ENCODE measurements at regions not wholly inside any gene's neighbourhood (a gene's known extent, or its start where the extent isn't known, plus 50 kb on each side); places are given as distances from the start of the nearest gene placed in this dataset.

DNA sequence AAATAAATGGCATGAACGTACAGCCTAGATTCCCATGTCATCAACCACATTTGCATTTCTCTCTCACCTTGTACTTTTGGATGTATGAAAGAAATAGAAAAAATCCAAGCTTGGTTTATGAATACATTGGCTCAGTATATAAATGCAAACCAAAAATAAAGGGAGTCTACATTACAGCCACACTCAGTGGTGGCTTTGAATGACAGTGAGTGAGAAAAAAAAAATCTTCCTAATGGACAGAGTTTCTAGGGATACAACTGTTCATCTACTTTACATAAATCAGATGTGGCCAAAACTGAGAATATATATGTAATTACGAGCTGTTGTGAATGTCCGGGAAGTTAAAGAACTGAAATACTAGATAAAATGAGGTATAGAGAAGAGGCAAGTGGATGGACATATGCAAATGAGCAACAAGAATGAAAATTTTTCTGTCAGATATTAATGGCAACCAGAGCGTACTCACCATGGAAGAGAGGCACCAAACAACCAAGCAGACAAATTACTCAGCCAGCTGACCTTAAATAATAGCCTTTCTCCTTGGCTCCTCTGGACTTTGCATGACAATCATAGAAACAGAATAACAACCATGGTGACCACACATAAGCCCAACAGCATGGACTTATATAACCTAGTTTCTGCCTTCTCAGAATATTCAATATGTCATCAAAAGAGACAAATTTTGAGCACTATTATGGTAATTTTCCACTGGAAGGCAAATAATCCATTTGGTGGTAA is 1305.8 kb downstream of the OTOL1 start:
- intact Hi-C loops (cut with DNase I): no loop called here
- DNase-seq (no peak), ATAC-seq (no peak)

DNA sequence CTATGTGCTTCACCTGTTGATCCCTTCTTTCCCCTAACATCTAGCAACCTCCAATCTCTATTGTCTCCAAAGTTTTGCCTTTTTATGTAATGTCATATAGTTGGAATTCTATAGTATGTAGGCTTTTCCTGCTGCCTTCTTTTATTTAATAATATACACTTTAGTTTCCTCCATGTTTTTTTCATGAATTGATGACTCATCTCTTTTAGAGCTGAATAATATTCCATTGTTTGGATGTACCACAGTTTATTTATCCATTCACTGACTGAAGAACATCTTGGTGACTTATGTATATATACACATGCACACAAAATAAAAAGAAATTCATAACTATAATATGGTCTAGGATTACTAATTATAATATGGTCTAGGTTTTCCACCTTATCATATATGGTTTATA is 1314.2 kb downstream of the OTOL1 start:
- H3K4me3 ChIP-seq: no peak overlapping the region
- H3K4me1 ChIP-seq: no peaks in the 10 kb centered on the region
- intact Hi-C loops (cut with DNase I): no loop called here
- TF ChIP-seq, protein P1, sequence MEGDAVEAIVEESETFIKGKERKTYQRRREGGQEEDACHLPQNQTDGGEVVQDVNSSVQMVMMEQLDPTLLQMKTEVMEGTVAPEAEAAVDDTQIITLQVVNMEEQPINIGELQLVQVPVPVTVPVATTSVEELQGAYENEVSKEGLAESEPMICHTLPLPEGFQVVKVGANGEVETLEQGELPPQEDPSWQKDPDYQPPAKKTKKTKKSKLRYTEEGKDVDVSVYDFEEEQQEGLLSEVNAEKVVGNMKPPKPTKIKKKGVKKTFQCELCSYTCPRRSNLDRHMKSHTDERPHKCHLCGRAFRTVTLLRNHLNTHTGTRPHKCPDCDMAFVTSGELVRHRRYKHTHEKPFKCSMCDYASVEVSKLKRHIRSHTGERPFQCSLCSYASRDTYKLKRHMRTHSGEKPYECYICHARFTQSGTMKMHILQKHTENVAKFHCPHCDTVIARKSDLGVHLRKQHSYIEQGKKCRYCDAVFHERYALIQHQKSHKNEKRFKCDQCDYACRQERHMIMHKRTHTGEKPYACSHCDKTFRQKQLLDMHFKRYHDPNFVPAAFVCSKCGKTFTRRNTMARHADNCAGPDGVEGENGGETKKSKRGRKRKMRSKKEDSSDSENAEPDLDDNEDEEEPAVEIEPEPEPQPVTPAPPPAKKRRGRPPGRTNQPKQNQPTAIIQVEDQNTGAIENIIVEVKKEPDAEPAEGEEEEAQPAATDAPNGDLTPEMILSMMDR (IDR thresholded peaks at IDR 0.05): no peak
- DNase-seq (no peak), ATAC-seq (no peak)
- H3K27ac ChIP-seq: no peak overlapping the region
- no peaks in the 10 kb centered on the region for H3K27me3 ChIP-seq (ENCODE audit: low read depth)
- H3K9me3 ChIP-seq: no peaks in the 10 kb centered on the region
- H3K36me3 ChIP-seq: no peaks in the 10 kb centered on the region

More for the DNA sequence above, 1305.8 kb downstream of the OTOL1 start:
- no peak overlapping the region for H3K4me3 ChIP-seq
- H3K27ac ChIP-seq: no peak overlapping the region
- H3K9me3 ChIP-seq: no peaks in the 10 kb centered on the region
- H3K4me1 ChIP-seq: no peaks in the 10 kb centered on the region
- H3K36me3 ChIP-seq: no peaks in the 10 kb centered on the region
- TF ChIP-seq, protein P1 (IDR thresholded peaks at IDR 0.05): no peak
- H3K27me3 ChIP-seq (ENCODE audit: low read depth): no peaks in the 10 kb centered on the region

DNA sequence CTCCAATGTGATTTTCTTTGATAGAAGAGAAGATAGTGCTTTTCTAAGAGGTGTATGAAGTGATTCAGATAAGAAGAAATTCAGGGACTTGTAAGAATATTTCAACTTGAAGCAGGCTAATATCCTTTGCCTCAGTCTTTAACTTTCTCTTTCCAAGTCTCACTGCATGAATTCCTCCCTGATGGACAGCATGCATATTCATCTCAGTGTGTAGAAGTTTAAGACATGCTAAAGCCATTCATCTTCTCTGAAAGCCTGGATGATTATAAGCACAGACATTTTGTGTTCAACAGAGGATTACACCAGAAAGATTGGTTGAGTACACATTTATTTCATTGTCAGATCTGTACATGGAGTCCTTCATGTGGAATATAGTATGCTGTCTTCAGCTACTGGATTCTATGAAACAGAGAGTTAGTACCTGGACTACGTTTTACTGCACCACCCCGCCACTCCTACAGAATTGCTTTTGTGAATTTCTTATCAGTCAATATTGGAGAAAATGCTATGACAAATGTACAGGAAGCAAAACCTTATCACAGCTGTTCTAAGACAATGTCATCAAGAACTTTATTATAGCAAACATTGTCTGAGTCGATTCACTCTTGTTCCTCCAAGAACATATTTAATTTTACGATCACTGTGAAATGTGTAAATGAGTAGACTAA is 1346.1 kb downstream of the OTOL1 start:
- H3K9me3 ChIP-seq: no peaks in the 10 kb centered on the region
- ATAC-seq (no peak), DNase-seq (no peak)
- no peaks in the 10 kb centered on the region for H3K27me3 ChIP-seq (ENCODE audit: low read depth)
- H3K27ac ChIP-seq: no peak overlapping the region
- H3K4me3 ChIP-seq: no peak overlapping the region
- TF ChIP-seq, protein P1 (IDR thresholded peaks at IDR 0.05): no peak
- intact Hi-C loops (cut with DNase I): no loop called here
- no peaks in the 10 kb centered on the region for H3K4me1 ChIP-seq
- no peaks in the 10 kb centered on the region for H3K36me3 ChIP-seq

DNA sequence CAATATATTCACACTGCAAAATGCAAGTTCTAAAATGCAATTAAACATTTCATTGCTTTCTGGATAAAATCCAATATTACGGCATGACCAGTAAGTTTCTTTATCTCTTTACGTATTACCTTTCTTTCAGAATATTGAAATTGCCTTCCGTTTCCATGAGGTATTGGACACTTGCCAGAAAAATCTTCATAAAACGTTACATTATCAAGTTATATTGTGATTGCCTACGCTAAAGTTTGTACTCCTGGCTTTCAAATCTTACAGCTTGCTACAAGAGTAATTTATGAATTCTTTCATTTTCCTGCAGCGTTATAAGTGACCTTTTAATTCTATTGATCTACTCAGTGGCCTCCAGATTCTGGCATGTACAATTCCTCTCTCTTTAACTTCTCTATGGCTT is 1349.3 kb downstream of the OTOL1 start:
- DNase-seq: no peak
- TF ChIP-seq, protein P1 (IDR thresholded peaks at IDR 0.05): no peak
- Histone ChIP-seq H3K4me3 (no peak overlapping the region), H3K9me3 (no peaks in the 10 kb centered on the region), H3K36me3 (no peaks in the 10 kb centered on the region), H3K27me3 (ENCODE audit: low read depth) (no peaks in the 10 kb centered on the region), H3K4me1 (no peaks in the 10 kb centered on the region), H3K27ac (no peak overlapping the region)
- ATAC-seq: no peak
- intact Hi-C loops (cut with DNase I): no loop called here

DNA sequence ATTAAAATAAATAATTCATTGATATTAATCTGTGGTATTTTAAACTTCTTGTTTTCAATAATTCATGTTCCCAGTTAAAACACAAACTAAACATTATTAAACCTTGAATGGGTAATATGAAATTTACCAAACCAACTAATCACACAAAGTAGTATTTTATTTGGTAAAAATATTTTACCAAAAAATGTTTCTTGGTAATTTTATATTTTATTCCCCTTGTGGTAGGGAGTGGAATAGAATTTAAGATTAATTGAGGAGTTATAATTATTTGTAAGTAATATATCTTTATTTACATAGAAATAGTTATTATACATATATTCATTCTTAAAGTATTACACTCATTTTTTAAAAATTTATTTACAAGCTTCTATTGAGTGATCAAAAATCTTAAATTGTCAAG is 1350.9 kb downstream of the OTOL1 start:
- intact Hi-C loops (cut with DNase I): no loop called here
- ATAC-seq (no peak), DNase-seq (no peak)
- no peak overlapping the region for H3K4me3 ChIP-seq
- no peaks in the 10 kb centered on the region for H3K4me1 ChIP-seq
- no peaks in the 10 kb centered on the region for H3K9me3 ChIP-seq
- H3K36me3 ChIP-seq: no peaks in the 10 kb centered on the region
- no peaks in the 10 kb centered on the region for H3K27me3 ChIP-seq (ENCODE audit: low read depth)
- no peak overlapping the region for H3K27ac ChIP-seq
- TF ChIP-seq, protein P1 (IDR thresholded peaks at IDR 0.05): no peak
